HG03108 (cell line): ENCODE measurements at regions not wholly inside any gene's neighbourhood (a gene's known extent, or its start where the extent isn't known, plus 50 kb on each side); places are given as distances from the start of the nearest gene placed in this dataset.
"Not testable (repeated sequence)": the region's sequence is repeated elsewhere in the genome, so short reads cannot be mapped to it uniquely, and the experiment has no call there.

ENCODE experiments used
- ATAC-seq: cut with Tn5 transposase; IDR thresholded peaks from one replicate; pipeline ENCODE4 v1.9.1; 2021; ENCODE audit warnings: moderate library complexity; ENCODE audit not compliant: unreplicated experiment

GRCh38 chr1:30108186-30108585 is 615.2 kb downstream of the MATN1 start:
- ATAC-seq: no peak

DNA sequence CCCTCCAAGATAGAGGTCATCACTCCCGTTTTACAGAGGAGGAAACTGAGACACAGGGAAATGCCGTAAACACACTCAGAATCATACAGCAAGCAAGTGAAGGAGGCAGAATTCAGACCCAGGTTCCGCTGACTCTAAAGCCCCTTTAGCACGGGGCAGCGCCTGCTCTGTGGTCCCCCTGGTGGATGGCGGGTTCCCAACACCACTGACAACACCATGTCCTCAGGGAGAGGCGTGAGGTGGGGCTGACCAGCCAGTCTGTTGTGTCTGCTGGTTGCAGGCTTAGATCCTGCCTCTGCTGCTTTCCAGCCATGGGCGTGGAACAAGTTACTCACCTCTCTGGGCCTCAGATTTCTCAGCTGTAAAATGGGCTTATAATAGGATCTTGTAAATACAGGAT is 617.3 kb downstream of the MATN1 start:
- ATAC-seq: no peak

- ATAC-seq: no peak
Observed at GRCh38 chr1:30104551-30104950, 618.8 kb downstream of the MATN1 start.

DNA sequence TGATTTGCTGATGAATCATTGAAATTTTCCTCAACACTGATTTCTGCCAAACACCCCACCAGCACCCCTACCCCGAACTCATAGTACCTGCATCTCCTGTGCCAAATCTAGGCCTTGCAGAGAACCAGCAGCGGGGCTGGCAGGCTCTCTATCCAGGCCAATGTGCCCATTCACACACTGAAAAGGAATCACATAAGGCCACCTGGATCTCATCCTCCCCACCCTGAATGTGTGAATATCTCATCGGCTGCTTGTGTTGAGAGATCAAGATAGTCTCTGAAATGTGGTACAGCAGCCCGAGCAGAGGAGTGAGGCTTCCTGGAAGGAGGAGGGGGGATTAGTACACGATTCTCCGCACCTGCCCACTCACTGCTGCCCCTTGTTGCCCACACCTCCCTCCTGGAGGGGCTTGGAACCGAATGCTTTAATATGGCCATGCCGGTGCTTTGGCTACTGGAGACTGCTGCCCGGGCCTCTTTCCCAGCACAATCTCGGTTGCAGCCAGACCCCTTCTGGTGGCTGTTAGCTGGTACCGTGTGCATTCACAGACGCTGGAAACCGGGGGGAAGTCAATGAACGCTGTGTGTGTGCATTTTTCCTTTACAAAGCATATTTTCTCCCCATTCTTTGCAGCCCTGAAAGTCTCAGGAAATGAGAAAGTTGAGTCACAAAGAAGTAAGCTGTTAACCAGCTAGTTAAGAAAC is 619.5 kb downstream of the MATN1 start:
- ATAC-seq: no peak

DNA sequence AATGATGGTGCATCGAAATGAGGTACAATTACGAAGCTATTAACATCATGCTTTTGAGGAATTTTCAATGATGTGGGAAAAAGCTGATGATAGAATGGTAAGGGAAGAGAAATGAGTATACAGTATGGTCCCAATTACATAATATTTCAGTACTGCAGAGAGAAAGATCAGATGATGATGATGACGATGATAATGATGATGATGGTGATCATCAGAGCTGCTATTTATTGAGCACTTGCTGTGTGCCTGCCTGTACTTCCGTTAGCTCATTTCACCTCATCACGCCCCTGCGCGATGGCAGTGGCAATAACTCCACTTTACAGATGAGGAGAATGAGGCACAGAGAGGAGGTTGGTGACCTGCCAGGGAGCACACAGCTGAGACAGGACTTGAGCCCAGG is 620.8 kb downstream of the MATN1 start:
- ATAC-seq: no peak

DNA sequence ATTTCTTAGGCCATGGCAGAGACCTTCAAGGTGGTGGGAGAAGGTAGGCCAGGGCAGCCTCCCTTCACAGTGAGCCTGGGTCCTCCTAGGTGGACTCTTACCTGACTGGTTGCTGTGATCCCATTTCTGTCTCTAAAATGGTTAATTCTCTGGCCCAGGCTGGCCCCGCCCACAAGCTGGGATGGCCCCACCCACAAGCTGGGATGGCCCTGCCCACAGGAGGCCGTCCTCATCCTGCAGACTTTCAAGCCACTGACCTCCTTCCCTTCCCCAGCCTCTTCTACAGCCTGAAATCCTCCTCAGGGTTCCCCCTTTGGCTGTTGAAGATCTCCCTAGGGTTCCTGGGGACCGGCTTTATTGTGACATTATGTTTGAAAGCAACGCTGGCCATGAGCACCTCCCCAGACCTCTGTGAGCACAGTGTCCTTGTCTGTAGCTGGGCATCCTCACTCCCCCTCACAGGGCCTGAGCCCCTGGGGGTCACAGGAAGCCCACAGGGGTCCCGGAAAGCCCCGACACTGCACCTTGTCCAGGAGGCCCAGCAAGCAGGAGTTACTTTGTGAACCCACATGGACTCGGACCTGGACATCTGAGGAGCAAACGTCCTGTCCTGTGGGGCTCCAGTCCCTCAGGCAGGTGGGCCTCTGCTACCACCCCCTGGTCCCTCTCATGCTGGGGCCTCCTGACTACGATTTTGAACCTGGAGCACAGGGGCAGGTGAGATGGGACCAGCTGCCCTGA is 621.7 kb downstream of the MATN1 start:
- no peak for ATAC-seq

DNA sequence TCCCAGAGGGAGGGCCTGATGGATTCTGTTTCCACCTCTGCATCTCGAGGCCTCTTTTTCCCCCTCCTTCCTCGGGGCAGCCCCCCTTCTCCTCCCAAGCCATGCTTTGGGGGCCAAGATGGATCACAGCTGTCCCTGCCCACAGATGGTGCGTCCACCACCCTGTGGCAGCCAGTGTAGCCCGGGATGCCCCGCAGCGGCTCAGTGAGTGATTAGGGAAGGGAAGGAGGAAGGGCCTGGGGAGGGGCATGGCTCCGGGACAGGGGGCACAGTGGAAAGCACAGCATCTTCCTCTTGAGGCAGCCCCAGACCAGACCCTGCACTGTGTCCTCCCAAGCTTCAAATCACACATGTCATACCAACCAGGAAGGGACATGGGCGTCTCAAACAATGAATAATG is 622.4 kb downstream of the MATN1 start:
- no peak for ATAC-seq

GRCh38 chr1:30100524-30100862 is 622.9 kb downstream of the MATN1 start:
- ATAC-seq: no peak

DNA sequence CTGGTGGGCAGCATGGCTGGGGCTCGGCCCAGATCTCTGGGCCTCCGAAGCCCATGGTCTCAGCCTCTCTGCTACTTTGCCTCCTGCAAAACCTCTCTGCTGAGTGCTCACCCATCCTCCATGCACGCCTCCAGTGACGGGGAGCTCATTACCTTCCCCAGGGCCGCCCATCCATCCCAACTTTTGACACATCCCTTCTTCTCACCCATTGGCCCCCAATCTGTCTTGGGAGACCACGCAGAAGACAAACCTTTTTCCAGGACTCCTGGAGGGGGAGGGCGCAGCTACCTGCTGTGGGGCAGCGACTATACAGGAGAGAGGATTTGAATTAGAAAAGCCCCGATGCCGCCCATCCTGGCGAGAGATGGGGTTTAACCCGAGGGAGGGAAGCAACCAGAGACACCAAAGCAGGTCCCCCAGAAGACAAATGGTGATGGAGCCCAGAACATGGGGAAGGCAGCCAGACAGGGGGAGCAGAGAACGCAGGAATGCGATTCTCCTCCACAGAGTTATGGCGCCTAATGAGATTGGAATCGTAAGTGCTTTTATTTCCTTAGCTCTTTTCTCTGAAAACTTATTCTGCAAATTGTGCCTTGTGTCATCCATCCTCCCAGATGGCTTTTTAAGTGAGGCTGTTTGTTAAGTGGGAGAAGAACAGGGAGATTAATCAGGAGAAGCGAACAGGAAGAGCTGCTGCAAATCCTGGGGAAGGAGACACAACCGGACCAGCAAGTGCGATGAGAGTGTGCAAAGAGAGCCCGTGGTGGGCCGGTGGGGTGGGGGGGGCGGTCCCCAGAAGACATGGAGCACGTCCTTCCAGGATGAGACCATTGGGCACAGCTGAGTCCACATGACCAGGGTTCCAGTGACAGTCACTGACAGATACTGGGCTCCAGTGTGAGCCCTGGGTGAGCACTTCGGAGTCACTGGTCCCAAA is 623.5 kb downstream of the MATN1 start:
- no peak for ATAC-seq

DNA sequence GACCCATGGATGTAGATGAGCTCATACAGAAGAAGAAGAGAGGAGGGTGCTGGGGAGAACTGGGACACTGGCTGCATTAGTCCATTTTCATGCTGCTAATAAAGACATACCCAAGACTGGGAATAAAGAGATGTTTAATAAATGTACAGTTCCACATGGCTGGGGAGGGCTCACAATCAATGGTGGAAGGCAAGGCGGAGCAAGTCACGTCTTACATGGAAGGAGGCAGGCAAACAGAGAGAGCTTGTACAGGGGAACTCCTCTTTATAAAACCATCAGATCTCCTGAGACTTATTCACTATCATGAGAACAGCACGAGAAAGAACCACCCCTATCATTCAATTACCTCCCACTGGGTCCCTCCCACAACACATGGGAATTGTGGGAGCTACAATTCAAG is 625.5 kb downstream of the MATN1 start:
- not testable (repeated sequence) for ATAC-seq

DNA sequence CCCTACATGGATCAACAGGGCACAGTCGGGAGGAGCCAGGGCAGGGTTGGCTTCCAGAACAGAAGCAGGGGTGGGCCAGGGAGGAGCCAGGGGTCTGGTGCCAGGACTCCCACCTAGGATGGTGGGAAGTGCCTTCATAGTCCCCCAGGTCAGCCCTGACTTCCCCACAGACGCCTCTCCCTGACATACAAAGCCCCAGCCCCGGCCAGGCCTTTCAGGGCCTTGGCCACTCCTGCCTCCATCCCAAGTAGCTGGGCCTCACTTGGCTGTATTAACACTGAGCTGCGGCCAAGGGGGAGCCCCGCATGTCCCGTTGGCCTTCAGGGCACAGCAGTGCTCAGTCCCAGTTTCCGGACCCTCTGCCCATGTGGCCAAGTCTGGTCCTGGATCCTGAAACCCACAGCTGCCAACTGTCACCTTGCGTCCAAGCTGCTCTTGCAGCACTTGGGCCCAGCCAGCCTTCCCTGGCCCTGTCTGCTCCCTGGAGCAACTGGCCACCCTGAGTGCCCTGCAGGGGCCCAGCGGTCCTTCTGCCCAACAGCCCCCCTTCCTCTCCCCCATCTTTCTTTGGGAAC is 627.8 kb downstream of the MATN1 start:
- ATAC-seq: no peak

DNA sequence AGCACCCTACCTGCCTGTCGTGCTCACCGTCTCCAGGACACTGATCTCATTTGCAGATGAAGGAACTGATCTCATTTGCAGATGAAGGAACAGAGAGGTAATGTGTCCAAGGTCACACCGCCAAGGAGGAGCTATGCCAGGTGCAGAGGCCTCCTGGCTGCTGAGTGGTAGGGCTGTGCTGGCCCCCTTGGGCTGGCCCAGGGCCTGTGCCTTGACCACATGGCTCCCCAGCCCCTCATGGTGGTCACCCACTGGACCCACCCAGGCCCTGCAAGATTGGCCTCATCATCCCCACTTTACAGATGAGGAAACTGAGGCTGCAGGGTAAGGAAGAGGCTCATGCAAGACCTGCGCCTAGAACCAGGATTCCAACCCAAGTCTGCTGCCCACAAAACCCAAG is 628.3 kb downstream of the MATN1 start:
- no peak for ATAC-seq

DNA sequence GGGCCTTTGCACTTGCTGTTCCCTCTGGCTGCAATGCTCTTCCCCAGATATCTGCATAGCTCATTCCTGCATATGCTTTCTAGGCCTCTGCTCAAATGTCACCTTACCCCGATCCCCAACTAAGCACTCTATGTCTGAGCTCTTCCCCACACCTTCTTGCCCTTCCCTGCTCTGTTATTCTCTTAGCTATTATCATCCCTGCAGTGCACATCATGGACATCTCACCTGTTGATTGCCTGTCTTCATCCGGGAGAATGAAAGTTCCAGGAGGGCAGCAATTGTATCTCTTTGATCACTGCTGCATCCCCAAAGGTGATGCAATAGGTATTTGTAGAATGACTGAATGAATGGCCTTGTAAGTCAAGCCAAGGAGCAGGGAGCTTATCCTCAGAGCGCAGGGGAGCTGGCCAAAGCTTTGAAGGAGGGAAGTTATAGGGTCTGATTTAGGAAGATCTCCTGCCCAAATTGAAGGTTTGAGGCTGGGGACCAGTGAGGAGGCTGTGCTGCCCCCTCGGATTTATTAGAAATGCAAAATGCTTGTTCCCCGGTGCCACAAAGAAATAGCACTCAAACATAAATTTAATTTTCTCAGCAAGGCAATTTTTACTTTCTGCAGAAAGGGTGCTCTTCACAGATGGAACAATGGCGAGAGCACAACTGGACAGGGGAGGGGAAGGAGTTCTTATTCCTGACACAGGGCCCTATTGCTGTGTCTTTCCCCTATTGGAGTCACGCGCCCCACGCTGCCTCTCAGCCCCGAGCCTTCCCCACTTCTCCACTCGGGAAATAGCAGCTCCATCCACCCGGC is 631.1 kb downstream of the MATN1 start:
- ATAC-seq: no peak

GRCh38 chr1:30090162-30090820 is 633.1 kb downstream of the MATN1 start:
- ATAC-seq: no peak

DNA sequence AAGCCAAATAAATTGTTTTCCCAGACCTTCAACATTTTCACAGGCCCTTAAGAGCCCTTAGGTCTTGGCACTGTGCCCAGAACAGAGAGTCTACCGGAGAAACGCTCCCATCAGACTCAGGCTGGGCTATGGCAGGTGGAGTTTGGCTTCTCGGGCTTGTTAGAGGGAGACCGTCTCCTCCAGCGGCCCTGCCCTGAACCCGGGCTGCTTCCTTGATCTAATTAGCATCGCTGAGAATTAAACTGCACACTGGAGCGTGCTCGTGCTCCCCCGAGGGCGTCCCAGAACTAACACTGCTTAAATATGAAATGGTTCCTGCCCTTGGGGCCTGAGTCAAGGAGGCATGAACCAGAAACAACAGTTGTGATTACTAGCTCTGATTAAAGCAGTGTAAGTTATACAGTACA is 634.4 kb downstream of the MATN1 start:
- no peak for ATAC-seq

GRCh38 chr1:30088594-30088993 is 634.8 kb downstream of the MATN1 start:
- ATAC-seq: no peak

- no peak for ATAC-seq
Observed at GRCh38 chr1:30087465-30087864, 635.9 kb downstream of the MATN1 start.

DNA sequence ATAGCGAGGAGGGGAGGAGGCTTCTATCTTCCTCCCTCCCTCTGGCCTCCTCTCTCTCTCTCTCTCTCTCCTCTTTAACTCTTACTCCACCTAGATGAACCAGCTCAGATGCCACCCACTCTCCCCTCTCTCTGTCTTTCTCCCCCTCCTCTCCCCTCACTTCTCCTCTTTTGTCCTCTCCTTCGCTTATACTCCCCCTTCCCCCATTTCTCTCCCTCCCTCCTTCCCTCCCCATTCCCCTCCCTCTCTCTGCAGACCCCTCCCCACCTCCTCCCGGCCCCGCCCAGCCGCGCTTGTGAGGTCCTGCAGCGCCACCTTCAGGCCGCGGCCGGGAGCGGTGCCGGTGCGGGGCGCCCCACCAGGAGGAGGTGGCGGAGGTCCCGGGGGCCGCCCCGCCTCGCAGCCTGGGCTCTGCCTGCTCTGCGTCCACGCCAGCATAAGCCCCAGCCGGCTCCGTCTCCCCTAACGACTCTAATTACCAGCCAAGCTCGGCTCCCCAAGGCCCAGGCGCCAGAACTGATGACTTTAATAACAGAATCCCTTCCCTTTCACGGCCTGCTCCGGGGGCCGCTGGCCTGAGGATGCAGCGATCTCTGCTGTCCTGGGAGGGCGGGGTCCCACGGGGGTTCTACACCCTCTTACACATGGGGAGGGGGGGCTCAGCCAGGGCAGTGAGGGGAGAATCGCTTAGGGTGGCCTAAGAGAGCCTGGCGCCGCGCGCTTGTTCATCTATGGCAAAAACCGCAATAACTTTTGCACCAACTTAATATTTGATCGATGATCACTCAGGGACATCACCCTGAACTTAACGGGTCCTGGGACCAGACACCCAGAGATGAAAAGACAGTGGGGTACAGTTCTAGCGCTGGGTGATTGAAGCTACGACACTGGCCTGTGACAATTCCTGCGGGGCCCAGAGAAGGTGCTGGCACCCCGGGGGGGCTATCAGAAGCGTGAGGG is 637.3 kb downstream of the MATN1 start:
- ATAC-seq: no peak
